ENCODE measurements at regions not wholly inside any gene's neighbourhood (a gene's known extent, or its start where the extent isn't known, plus 50 kb on each side); places are given as distances from the start of the nearest gene placed in this dataset.

- TF ChIP-seq EZH2phosphoT487 (IDR thresholded peaks at IDR 0.05; ENCODE audit: insufficient read depth, low read depth): no peak
- TF ChIP-seq EZH2 (IDR thresholded peaks at IDR 0.05; ENCODE audit: insufficient read depth, poor library complexity, severe bottlenecking): no peak
Observed at GRCh38 chr22:49624421-49625177, 203.1 kb downstream of the BRD1 start.
